ENCODE measurements at regions not wholly inside any gene's neighbourhood (a gene's known extent, or its start where the extent isn't known, plus 50 kb on each side); places are given as distances from the start of the nearest gene placed in this dataset.

- TF ChIP-seq, protein P1, sequence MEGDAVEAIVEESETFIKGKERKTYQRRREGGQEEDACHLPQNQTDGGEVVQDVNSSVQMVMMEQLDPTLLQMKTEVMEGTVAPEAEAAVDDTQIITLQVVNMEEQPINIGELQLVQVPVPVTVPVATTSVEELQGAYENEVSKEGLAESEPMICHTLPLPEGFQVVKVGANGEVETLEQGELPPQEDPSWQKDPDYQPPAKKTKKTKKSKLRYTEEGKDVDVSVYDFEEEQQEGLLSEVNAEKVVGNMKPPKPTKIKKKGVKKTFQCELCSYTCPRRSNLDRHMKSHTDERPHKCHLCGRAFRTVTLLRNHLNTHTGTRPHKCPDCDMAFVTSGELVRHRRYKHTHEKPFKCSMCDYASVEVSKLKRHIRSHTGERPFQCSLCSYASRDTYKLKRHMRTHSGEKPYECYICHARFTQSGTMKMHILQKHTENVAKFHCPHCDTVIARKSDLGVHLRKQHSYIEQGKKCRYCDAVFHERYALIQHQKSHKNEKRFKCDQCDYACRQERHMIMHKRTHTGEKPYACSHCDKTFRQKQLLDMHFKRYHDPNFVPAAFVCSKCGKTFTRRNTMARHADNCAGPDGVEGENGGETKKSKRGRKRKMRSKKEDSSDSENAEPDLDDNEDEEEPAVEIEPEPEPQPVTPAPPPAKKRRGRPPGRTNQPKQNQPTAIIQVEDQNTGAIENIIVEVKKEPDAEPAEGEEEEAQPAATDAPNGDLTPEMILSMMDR (IDR thresholded peaks at IDR 0.05; ENCODE audit: insufficient read depth, low read depth, low read length) = no peak
- no peak for TF ChIP-seq EZH2 (IDR thresholded peaks at IDR 0.05; ENCODE audit: insufficient read depth, low read length)
These were observed 1001.2 kb upstream of the POT1 start for GRCh38 chr7:125930848-125931247.

Measured in astrocyte (in vitro differentiated cells and primary cell).